Hepatocyte (in vitro differentiated cells): ENCODE measurements at regions not wholly inside any gene's neighbourhood (a gene's known extent, or its start where the extent isn't known, plus 50 kb on each side); places are given as distances from the start of the nearest gene placed in this dataset.

Experiments used
- CTCF ChIP-seq: fragments of 200-600 bp; sonication (generic); IDR thresholded peaks from 2 replicates; pipeline ENCODE4 v1.5.1; 2016; ENCODE audit warnings: antibody characterized with exemption, mild to moderate bottlenecking; ENCODE audit not compliant: poor library complexity
- EZH2 ChIP-seq: fragments of 200-600 bp; sonication (generic); IDR thresholded peaks from 2 replicates; pipeline ENCODE4 v1.6.1; 2016; ENCODE audit warnings: antibody characterized with exemption, mild to moderate bottlenecking, borderline replicate concordance
- EZH2phosphoT487 ChIP-seq: fragments of 200-600 bp; sonication (generic); IDR thresholded peaks from one replicate; pipeline ENCODE4 v1.6.1; 2018; ENCODE audit warnings: antibody characterized with exemption, mild to moderate bottlenecking, low read depth, moderate library complexity; ENCODE audit not compliant: unreplicated experiment, severe bottlenecking

GRCh38 chr18:44537526-44537925 is 143.2 kb upstream of the SETBP1 start:
- no peak for TF ChIP-seq CTCF
- TF ChIP-seq EZH2: no peak
- TF ChIP-seq EZH2phosphoT487: no peak
